ENCODE measurements at regions not wholly inside any gene's neighbourhood (a gene's known extent, or its start where the extent isn't known, plus 50 kb on each side); places are given as distances from the start of the nearest gene placed in this dataset.

GRCh38 chr7:67422601-67423000 is 426.0 kb downstream of the TYW1 start:
- DNase-seq (ENCODE audit: low spot score), result no peak

GRCh38 chr7:67423065-67423464 is 426.4 kb downstream of the TYW1 start:
- no peak for DNase-seq (ENCODE audit: low spot score)

- DNase-seq (ENCODE audit: low spot score), result no peak
Observed at GRCh38 chr7:67426654-67427053, 430.0 kb downstream of the TYW1 start.

GRCh38 chr7:67429735-67430134 is 433.1 kb downstream of the TYW1 start:
- DNase-seq (ENCODE audit: low spot score), result no peak

GRCh38 chr7:67432536-67433234 is 436.1 kb downstream of the TYW1 start:
- DNase-seq (ENCODE audit: low spot score), result no peak

- no peak for DNase-seq (ENCODE audit: low spot score)
Observed at GRCh38 chr7:67435894-67436535, 439.4 kb downstream of the TYW1 start.

GRCh38 chr7:67438198-67438882 is 441.7 kb downstream of the TYW1 start:
- no peak for DNase-seq (ENCODE audit: low spot score)

GRCh38 chr7:67438913-67439505 is 442.4 kb downstream of the TYW1 start:
- DNase-seq (ENCODE audit: low spot score), result peak; percentile 17

- no peak for DNase-seq (ENCODE audit: low spot score)
Observed at GRCh38 chr7:67440321-67440720, 443.7 kb downstream of the TYW1 start.

- DNase-seq (ENCODE audit: low spot score), result no peak
Observed at GRCh38 chr7:67445728-67446127, 449.1 kb downstream of the TYW1 start.

- DNase-seq (ENCODE audit: low spot score), result no peak
Observed at GRCh38 chr7:67447297-67447696, 450.7 kb downstream of the TYW1 start.

- no peak for DNase-seq (ENCODE audit: low spot score)
Observed at GRCh38 chr7:67448271-67448670, 451.6 kb downstream of the TYW1 start.

GRCh38 chr7:67450171-67450570 is 453.5 kb downstream of the TYW1 start:
- no peak for DNase-seq (ENCODE audit: low spot score)

GRCh38 chr7:67451306-67451705 is 454.7 kb downstream of the TYW1 start:
- DNase-seq (ENCODE audit: low spot score), result no peak

- no peak for DNase-seq (ENCODE audit: low spot score)
Observed at GRCh38 chr7:67452516-67453026, 455.9 kb downstream of the TYW1 start.

- DNase-seq (ENCODE audit: low spot score), result no peak
Observed at GRCh38 chr7:67453580-67454380, 457.1 kb downstream of the TYW1 start.

GRCh38 chr7:67455508-67455907 is 458.9 kb downstream of the TYW1 start:
- no peak for DNase-seq (ENCODE audit: low spot score)

- no peak for DNase-seq (ENCODE audit: low spot score)
Observed at GRCh38 chr7:67462781-67463191, 466.2 kb downstream of the TYW1 start.

GRCh38 chr7:67463316-67463715 is 466.7 kb downstream of the TYW1 start:
- DNase-seq (ENCODE audit: low spot score), result no peak

GRCh38 chr7:67463983-67464382 is 467.4 kb downstream of the TYW1 start:
- DNase-seq (ENCODE audit: low spot score), result no peak

- DNase-seq (ENCODE audit: low spot score), result no peak
Observed at GRCh38 chr7:67466109-67466508, 469.5 kb downstream of the TYW1 start.

- peak; percentile 17 for DNase-seq (ENCODE audit: low spot score)
Observed at GRCh38 chr7:67470256-67470751, 473.7 kb downstream of the TYW1 start.
